ENCODE measurements at regions not wholly inside any gene's neighbourhood (a gene's known extent, or its start where the extent isn't known, plus 50 kb on each side); places are given as distances from the start of the nearest gene placed in this dataset.

DNA sequence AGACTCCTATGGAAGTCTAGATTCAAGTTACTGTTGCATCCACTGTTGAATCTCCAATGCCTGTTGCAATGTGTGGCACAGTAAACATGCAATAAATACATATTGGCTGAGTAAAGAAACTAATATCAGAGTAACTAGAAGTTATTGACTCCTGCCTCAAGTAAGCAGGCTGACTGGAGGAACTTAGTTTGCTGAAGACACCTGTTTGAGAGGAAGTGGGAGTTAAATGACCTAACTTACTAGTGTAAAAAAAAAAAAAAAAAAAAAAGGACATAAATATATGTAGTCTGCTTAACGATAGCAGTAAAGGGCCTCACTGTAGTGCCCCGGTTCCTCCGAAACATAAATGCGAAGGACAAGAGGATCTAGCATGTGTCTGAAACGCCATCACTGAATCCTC, 249.8 kb upstream of the PRDM1 start:
- TF ChIP-seq POLR2A (IDR thresholded peaks at IDR 0.05; ENCODE audit: low read depth, low read length) (no peak), POLR2AphosphoS5 (IDR thresholded peaks at IDR 0.05; ENCODE audit: insufficient read depth, low read depth, low read length) (no peak), EZH2 (IDR thresholded peaks at IDR 0.05; ENCODE audit: borderline replicate concordance, low read depth, low read length, severe bottlenecking) (no peak), FOS (IDR thresholded peaks at IDR 0.05; ENCODE audit: borderline replicate concordance, insufficient read depth, low read length) (no peak)
- TF ChIP-seq, protein P1, sequence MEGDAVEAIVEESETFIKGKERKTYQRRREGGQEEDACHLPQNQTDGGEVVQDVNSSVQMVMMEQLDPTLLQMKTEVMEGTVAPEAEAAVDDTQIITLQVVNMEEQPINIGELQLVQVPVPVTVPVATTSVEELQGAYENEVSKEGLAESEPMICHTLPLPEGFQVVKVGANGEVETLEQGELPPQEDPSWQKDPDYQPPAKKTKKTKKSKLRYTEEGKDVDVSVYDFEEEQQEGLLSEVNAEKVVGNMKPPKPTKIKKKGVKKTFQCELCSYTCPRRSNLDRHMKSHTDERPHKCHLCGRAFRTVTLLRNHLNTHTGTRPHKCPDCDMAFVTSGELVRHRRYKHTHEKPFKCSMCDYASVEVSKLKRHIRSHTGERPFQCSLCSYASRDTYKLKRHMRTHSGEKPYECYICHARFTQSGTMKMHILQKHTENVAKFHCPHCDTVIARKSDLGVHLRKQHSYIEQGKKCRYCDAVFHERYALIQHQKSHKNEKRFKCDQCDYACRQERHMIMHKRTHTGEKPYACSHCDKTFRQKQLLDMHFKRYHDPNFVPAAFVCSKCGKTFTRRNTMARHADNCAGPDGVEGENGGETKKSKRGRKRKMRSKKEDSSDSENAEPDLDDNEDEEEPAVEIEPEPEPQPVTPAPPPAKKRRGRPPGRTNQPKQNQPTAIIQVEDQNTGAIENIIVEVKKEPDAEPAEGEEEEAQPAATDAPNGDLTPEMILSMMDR (IDR thresholded peaks at IDR 0.05; ENCODE audit: extremely low read depth in 1 of 2, insufficient read depth in 1 of 2, low read depth in 1 of 2, low read length in 2 of 2), result no peak
